Astrocyte (in vitro differentiated cells and primary cell): ENCODE measurements at regions not wholly inside any gene's neighbourhood (a gene's known extent, or its start where the extent isn't known, plus 50 kb on each side); places are given as distances from the start of the nearest gene placed in this dataset.

Source experiments
- CTCF ChIP-seq: IDR thresholded peaks from 2 replicates; pipeline ENCODE4 v1.5.1; 2011; ENCODE audit warnings: low read depth, mild to moderate bottlenecking, inconsistent platforms, low read length, moderate library complexity; ENCODE audit not compliant: insufficient read depth
- EZH2 ChIP-seq: IDR thresholded peaks from 2 replicates; pipeline ENCODE4 v1.6.1; 2012; ENCODE audit warnings: mild to moderate bottlenecking, low read length, inconsistent platforms; ENCODE audit not compliant: insufficient read depth

DNA sequence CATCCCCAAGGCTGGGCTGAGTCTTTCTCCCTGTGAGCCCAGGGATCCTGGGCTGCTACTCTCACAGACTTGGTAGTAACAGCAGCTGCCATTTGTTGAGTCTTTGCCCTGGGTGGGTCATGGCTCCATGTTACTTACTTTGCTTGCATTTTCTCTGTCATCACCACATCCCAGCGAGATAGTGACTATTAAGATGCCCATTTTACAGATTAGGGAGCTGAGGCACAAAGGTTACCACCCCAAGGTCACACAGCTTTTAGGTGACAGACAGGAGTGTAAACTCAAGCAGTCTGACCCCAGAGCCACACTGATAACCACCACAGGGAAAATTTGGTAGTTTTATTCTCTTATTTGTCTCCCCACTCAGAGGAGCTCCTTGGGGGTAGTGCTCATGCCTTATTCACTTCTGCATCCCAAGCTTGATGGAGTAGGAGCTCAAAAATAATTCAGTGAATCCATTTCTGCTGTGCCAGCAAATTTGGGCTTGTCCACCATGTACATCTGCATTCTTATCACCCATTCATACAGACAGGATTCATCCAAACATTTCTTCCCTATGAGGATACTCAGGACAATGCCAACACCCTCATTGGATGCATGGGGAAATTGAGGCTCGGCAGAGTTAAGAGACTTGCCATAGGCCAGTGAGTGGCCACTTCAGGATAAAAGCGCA, 263.2 kb downstream of the CBLN1 start:
- TF ChIP-seq CTCF (no peak), EZH2 (no peak)
